Thymus (tissue), 11 donors: ENCODE measurements at regions not wholly inside any gene's neighbourhood (a gene's known extent, or its start where the extent isn't known, plus 50 kb on each side); places are given as distances from the start of the nearest gene placed in this dataset.

Source experiments
- DNase-seq, 9 donors: peaks; one replicate each; pipeline ENCODE4 v3.0.0-alpha.2; 2013; ENCODE audit warnings: low spot score in 9 of 9, low read depth in 6 of 9, missing footprints in 1 of 9
- H3K27ac ChIP-seq, 2 donors: one replicate each; pipeline ENCODE4 v1.5.1; 2013; ENCODE audit warnings: control low read depth in 1 of 2, low read depth in 1 of 2, low read length in 1 of 2, mild to moderate bottlenecking in 1 of 2, moderate library complexity in 1 of 2
- H3K27me3 ChIP-seq, 2 donors: one replicate each; pipeline ENCODE4 v1.5.1; 2013; ENCODE audit warnings: low read length in 1 of 2; ENCODE audit not compliant: control insufficient read depth in 2 of 2, insufficient read depth in 1 of 2
- H3K36me3 ChIP-seq, 2 donors: one replicate each; pipeline ENCODE4 v1.5.1; 2013; ENCODE audit warnings: low read length in 1 of 2, mild to moderate bottlenecking in 1 of 2, moderate library complexity in 1 of 2; ENCODE audit not compliant: control insufficient read depth in 2 of 2, insufficient read depth in 2 of 2
- H3K4me1 ChIP-seq, 2 donors: one replicate each; pipeline ENCODE4 v1.5.1; 2013; ENCODE audit warnings: low read length in 2 of 2; ENCODE audit not compliant: control insufficient read depth in 2 of 2, insufficient read depth in 2 of 2
- H3K4me3 ChIP-seq, 2 donors: one replicate each; pipeline ENCODE4 v1.5.1; 2013; ENCODE audit warnings: low read length in 2 of 2, control low read depth in 1 of 2, mild to moderate bottlenecking in 1 of 2
- H3K9me3 ChIP-seq, 2 donors: one replicate each; pipeline ENCODE4 v1.5.1; 2013; ENCODE audit warnings: low read length in 1 of 2, mild to moderate bottlenecking in 1 of 2; ENCODE audit not compliant: control insufficient read depth in 2 of 2, insufficient read depth in 1 of 2
- WGBS: extraction: QIAGEN DNeasy Blood & Tissue Kit; methylation state at CpG from one replicate; pipeline ENCODE4 v1.1.7; 2013; 5-methylcytosine and 5-hydroxymethylcytosine counted together
- donor health status: healthy.

- no peaks in the 10 kb centered on the region for H3K27me3 ChIP-seq
- peaks cover 0 to 4% of the 10 kb centered on the region in 2 donors for H3K4me1 ChIP-seq
- no peak overlapping the region for H3K4me3 ChIP-seq
- H3K36me3 ChIP-seq, result no peaks in the 10 kb centered on the region
- no peak overlapping the region for H3K27ac ChIP-seq
- DNase-seq, result no peak
- no peaks in the 10 kb centered on the region for H3K9me3 ChIP-seq
- WGBS, result 36% methylated on average over 1 of the region's 1 CpG
Measured at GRCh38 chr2:75287624-75288316, 88.5 kb upstream of the TACR1 start.

- Histone ChIP-seq H3K4me3 (no peak overlapping the region), H3K9me3 (no peaks in the 10 kb centered on the region), H3K27ac (no peak overlapping the region), H3K36me3 (no peaks in the 10 kb centered on the region), H3K4me1 (peaks cover 0 to 4% of the 10 kb centered on the region in 2 donors), H3K27me3 (no peaks in the 10 kb centered on the region)
- WGBS, result 88% methylated on average over 2 of the region's 2 CpGs
- DNase-seq, result no peak
Measured at GRCh38 chr2:75284345-75284744, 85.0 kb upstream of the TACR1 start.

- no peak for DNase-seq
- no peaks in the 10 kb centered on the region for H3K27me3 ChIP-seq
- WGBS, result 94% methylated on average over 5 of the region's 5 CpGs
Measured at GRCh38 chr2:75278821-75279379, 79.6 kb upstream of the TACR1 start.

DNA sequence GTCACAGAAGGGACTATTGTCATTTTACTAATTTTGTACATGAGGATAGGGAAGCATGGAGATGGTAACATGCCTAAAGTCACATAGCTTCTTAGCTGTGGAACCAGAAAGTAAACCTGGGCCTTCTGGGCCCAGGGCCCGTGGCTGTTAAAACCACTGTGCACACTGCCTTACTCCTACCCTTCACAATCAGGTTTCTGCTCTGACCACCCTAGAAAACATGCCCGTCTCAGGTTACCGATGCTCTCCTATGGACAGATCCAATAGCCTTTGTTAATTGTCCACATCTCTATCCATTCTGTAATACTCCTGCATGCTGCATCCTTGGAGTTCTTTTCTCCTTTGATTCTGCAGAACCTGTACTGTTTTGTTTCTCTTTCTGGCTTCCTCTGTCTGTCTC, 79.0 kb upstream of the TACR1 start:
- Histone ChIP-seq H3K27ac (no peak overlapping the region), H3K27me3 (no peaks in the 10 kb centered on the region), H3K4me1 (no peaks in the 10 kb centered on the region), H3K36me3 (peaks cover 0 to 7% of the 10 kb centered on the region in 2 donors), H3K4me3 (no peak overlapping the region), H3K9me3 (no peaks in the 10 kb centered on the region)
- 97% methylated on average over 3 of the region's 3 CpGs for whole genome bisulfite sequencing
- no peak for DNase-seq

More at GRCh38 chr2:75278821-75279379, 79.6 kb upstream of the TACR1 start:
- Histone ChIP-seq H3K9me3 (no peaks in the 10 kb centered on the region), H3K4me1 (no peaks in the 10 kb centered on the region), H3K27ac (no peak overlapping the region), H3K36me3 (peaks cover 0 to 7% of the 10 kb centered on the region in 2 donors), H3K4me3 (no peak overlapping the region)

DNA sequence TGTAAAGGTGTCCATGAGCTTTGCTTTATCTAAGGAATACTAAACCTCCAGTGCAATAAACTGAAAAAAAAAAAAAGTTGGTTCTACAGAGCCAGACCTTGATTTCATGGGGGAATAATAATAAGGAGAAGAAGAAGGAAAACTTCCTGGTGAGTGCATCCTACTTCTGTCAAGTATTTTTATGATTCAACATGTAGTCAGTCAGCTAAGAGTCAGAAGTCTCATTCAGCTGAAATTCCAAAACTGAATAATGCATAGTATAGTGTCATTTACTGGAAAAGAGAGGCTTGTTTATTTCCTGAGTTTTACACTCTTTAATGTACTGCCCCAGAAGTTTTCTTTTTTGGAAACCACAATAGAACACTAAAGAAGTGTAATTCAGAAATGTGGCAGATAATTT, 77.8 kb upstream of the TACR1 start:
- Histone ChIP-seq H3K4me3 (no peak overlapping the region), H3K9me3 (no peaks in the 10 kb centered on the region), H3K4me1 (no peaks in the 10 kb centered on the region), H3K27ac (no peak overlapping the region), H3K27me3 (no peaks in the 10 kb centered on the region), H3K36me3 (peaks cover 0 to 7% of the 10 kb centered on the region in 2 donors)
- DNase-seq, result no peak

DNA sequence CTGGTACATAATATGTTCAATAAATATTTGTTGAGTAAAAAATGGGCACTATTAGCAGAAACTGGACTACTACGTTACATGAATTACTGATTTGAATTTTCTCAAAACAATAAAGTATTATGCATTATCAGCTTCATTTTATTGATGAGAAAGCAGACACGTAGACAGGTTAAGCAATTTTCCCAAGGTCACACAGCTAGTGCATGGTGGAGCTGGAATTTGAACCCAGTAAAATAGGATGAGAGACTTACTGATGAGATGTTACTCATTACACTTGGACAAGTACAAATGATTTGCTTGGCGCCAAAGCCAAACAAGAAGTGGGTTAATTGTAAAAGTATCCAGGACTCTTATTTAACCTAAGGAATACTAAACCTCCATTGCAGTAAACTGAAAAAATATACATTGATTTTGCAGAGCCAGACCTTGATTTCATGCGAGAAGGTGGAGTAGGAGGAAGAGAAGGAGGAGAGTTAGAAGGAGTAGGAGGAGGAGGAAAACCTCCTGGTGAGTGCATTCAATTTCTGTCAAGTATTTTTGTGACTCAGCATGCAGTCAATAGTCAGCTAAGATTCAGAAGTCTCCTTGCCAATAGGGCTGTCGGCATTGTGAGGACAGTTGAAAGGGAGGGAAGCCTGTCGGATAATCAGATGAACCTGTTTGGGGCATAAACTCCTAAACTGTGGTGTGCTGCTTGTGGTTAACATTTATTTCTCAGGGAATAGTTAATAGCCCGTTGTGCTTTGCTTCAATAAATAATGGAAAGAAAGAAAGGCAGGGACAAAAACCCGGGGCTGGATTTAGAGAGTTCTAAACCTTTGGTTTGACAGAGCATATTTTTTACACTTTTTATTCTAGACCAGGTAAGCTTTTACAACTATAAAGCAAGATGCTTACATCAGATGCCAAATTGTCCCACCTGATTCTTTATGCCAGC, 77.0 kb upstream of the TACR1 start:
- 83% methylated on average over 8 of the region's 8 CpGs for WGBS
- no peak overlapping the region for H3K27ac ChIP-seq
- no peaks in the 10 kb centered on the region for H3K4me1 ChIP-seq
- no peak for DNase-seq
- no peaks in the 10 kb centered on the region for H3K27me3 ChIP-seq
- no peak overlapping the region for H3K4me3 ChIP-seq
- peaks cover 0 to 7% of the 10 kb centered on the region in 2 donors for H3K36me3 ChIP-seq
- no peaks in the 10 kb centered on the region for H3K9me3 ChIP-seq

DNA sequence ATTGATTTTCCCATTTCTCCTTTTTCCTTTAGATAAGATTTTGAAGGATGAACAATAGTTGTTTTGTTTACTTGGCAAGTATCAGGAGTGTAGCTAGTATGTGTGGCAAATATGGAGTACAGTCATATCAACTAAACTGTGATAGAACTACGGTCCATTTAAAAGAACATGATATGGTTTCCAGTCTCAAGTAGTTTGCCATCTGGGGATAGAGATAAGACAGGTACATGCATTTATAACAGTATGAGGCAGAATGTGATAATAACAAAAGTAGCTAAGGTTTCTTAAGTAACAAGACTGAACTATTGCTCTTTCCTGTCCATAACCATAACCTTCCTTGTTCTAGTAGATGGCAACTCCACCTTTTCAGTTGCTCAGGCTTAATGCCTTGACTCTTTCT, 75.6 kb upstream of the TACR1 start:
- 96% methylated on average over 1 of the region's 1 CpG for WGBS
- no peak overlapping the region for H3K27ac ChIP-seq
- H3K36me3 ChIP-seq, result peaks cover 0 to 7% of the 10 kb centered on the region in 2 donors
- DNase-seq, result no peak
- no peaks in the 10 kb centered on the region for H3K4me1 ChIP-seq
- no peak overlapping the region for H3K4me3 ChIP-seq
- no peaks in the 10 kb centered on the region for H3K9me3 ChIP-seq
- H3K27me3 ChIP-seq, result no peaks in the 10 kb centered on the region

DNA sequence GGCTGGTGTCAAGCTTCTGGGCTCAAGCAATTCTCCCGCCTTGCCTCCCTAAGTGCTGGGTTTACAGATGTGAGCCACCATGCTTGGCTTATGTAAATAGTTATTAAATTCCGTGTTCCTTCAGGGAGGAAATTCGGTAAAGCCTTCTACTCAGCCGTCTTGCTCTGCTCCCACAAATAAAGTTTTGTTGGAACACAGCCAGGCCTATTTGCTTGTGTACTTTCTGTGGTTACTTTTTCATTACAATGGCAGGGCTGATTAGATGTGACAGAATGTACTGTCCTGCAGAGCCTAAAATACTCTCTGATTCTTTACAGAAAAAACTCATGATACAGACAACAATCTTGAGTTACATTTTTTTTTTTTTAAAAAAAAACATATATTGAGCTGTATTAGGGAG, 68.8 kb upstream of the TACR1 start:
- no peaks in the 10 kb centered on the region for H3K9me3 ChIP-seq
- H3K27me3 ChIP-seq, result no peaks in the 10 kb centered on the region
- DNase-seq, result no peak
- no peaks in the 10 kb centered on the region for H3K36me3 ChIP-seq
- 96% methylated on average over 4 of the region's 4 CpGs for WGBS
- H3K4me1 ChIP-seq, result no peaks in the 10 kb centered on the region
- H3K4me3 ChIP-seq, result no peak overlapping the region
- H3K27ac ChIP-seq, result no peak overlapping the region

DNA sequence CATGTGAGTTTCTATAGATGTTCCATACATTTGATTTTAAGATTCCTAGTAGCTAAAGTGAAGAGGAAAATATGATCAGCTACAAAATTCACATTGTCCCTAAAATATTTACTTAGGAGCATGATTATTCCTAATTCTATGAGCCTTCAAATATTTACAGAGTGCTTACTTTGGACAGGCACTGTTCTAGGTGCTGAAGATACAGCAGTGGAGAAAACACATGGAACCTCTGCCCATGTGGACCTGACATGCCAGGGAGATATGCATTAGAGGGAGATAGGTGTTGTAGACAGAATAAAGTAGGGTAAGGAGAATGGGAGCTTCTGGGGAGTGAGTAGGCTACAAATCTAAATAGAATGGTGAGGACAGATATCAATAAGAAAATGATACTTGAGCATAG, 62.6 kb upstream of the TACR1 start:
- Histone ChIP-seq H3K36me3 (no peaks in the 10 kb centered on the region), H3K4me3 (no peak overlapping the region), H3K9me3 (no peaks in the 10 kb centered on the region), H3K27me3 (no peaks in the 10 kb centered on the region), H3K27ac (no peak overlapping the region), H3K4me1 (no peaks in the 10 kb centered on the region)
- DNase-seq, result no peak
